ENCODE measurements at regions not wholly inside any gene's neighbourhood (a gene's known extent, or its start where the extent isn't known, plus 50 kb on each side); places are given as distances from the start of the nearest gene placed in this dataset.

DNA sequence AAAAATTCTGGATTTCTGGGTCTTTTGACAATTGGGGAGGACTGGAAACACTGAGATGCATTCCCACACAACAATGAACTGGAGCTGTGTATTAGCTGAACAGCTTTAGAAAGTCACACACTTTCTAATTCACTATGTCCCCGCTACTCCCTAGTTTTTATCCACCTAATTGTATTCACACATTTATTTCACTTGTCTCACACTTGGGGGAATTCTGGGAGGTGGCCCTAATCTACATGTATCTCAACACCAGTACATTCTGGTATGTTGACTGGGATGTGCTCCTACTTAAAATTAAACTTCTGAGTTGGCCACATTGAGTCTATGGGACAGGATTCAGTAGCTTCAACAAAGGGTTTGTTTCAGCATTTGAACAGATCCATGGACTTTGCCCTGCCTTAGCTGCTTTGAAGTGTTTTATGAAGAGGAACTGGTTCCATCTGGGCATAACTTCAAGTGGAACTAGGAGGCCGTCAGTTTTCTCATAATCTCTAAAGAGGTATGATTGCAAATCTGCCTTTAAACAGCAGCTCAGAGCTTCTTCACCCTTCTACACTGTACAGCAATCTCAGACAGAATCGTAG, 106.5 kb upstream of the CMC1 start:
- TF ChIP-seq, protein P1, sequence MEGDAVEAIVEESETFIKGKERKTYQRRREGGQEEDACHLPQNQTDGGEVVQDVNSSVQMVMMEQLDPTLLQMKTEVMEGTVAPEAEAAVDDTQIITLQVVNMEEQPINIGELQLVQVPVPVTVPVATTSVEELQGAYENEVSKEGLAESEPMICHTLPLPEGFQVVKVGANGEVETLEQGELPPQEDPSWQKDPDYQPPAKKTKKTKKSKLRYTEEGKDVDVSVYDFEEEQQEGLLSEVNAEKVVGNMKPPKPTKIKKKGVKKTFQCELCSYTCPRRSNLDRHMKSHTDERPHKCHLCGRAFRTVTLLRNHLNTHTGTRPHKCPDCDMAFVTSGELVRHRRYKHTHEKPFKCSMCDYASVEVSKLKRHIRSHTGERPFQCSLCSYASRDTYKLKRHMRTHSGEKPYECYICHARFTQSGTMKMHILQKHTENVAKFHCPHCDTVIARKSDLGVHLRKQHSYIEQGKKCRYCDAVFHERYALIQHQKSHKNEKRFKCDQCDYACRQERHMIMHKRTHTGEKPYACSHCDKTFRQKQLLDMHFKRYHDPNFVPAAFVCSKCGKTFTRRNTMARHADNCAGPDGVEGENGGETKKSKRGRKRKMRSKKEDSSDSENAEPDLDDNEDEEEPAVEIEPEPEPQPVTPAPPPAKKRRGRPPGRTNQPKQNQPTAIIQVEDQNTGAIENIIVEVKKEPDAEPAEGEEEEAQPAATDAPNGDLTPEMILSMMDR (conservative IDR thresholded peaks at IDR 0.05; ENCODE audit: low read depth, low read length) = no peak
- TF ChIP-seq EZH2phosphoT487 (IDR thresholded peaks at IDR 0.05; ENCODE audit: borderline replicate concordance, low read length) = no peak
- no peak for TF ChIP-seq EZH2 (IDR thresholded peaks at IDR 0.05; ENCODE audit: low read length, unreplicated experiment)

Data from PC-3 (cell line).